Lower leg skin (tissue), 3 donors: ENCODE measurements at regions not wholly inside any gene's neighbourhood (a gene's known extent, or its start where the extent isn't known, plus 50 kb on each side); places are given as distances from the start of the nearest gene placed in this dataset.

Source experiments
- CTCF ChIP-seq, 3 donors: fragments of 450-650 bp; IDR thresholded peaks; one replicate each; pipeline ENCODE4 v1.5.1; 2016; ENCODE audit warnings: antibody characterized with exemption in 3 of 3, mild to moderate bottlenecking in 3 of 3, moderate library complexity in 2 of 3
- POLR2A ChIP-seq, 2 donors: fragments of 450-650 bp; IDR thresholded peaks; one replicate each; pipeline ENCODE4 v1.6.1; 2016 to 2017; ENCODE audit warnings: antibody characterized with exemption in 2 of 2, mild to moderate bottlenecking in 1 of 2, moderate library complexity in 1 of 2

DNA sequence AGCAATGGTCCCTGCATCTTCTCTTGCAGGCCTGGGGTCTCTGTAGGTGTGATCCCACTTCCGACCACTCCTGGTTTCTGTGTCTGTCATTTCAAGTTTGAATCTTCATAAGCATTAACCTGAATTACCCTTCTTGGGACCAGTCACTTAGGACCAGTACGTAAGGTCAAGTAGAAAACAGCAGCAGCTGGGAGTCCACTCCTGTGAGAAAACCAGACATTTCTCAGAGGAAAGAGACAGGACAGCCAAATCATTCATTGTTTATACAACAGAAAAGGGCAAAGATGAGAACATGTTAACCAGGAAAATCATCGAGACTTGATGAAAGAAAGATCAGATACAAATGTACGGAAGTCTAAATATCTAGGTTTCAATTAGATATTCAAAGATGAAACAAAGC lies 163.0 kb downstream of the MREG start:
- TF ChIP-seq CTCF (IDR thresholded peaks at IDR 0.05) = no peak
- TF ChIP-seq POLR2A (IDR thresholded peaks at IDR 0.05) = no peak
